Hepatocyte (in vitro differentiated cells): ENCODE measurements at regions not wholly inside any gene's neighbourhood (a gene's known extent, or its start where the extent isn't known, plus 50 kb on each side); places are given as distances from the start of the nearest gene placed in this dataset.

Experiments
- CTCF ChIP-seq: fragments of 200-600 bp; sonication (generic); IDR thresholded peaks from 2 replicates; pipeline ENCODE4 v1.5.1; 2016; ENCODE audit warnings: antibody characterized with exemption, mild to moderate bottlenecking; ENCODE audit not compliant: poor library complexity
- EZH2phosphoT487 ChIP-seq: fragments of 200-600 bp; sonication (generic); IDR thresholded peaks from one replicate; pipeline ENCODE4 v1.6.1; 2018; ENCODE audit warnings: antibody characterized with exemption, mild to moderate bottlenecking, low read depth, moderate library complexity; ENCODE audit not compliant: unreplicated experiment, severe bottlenecking

GRCh38 chr3:148246291-148246923 lies 451.3 kb upstream of the AGTR1 start:
- TF ChIP-seq CTCF (no peak), EZH2phosphoT487 (no peak)
